PC-9 (cell line): ENCODE measurements at regions not wholly inside any gene's neighbourhood (a gene's known extent, or its start where the extent isn't known, plus 50 kb on each side); places are given as distances from the start of the nearest gene placed in this dataset.

Experiments used
- BruUV-seq: library from RNA; stranded (reverse); fragments of 400-500 nt; replicated peaks from 2 replicates; lab custom pipeline; 2021; lab: Mats Ljungman, UMichigan
- CTCF ChIA-PET: fragments of 300-600 bp; sonication (Branson Sonifier 250); formaldehyde crosslinking; loops from one replicate; lab custom pipeline; 2022; ENCODE audit warnings: antibody characterized with exemption; lab: Charles Lee
- POLR2A ChIA-PET: fragments of 300-600 bp; sonication (Branson Sonifier 250); formaldehyde crosslinking; loops from one replicate; lab custom pipeline; 2022; ENCODE audit warnings: antibody characterized with exemption; ENCODE audit not compliant: unreplicated experiment; lab: Charles Lee
- DNase-seq, 2 experiments: peaks; one replicate each; pipeline versions ENCODE4 v3.0.0 to v3.0.0-alpha.2; 2015 to 2022; ENCODE audit warnings: mixed read lengths in 1 of 2
- H2AFZ ChIP-seq: fragments of 200-600 bp; sonication (generic); 2 replicates; pipeline ENCODE4 v1.8.1; 2017; ENCODE audit warnings: antibody characterized with exemption
- H3F3A ChIP-seq: fragments of 200-600 bp; sonication (generic); 2 replicates; pipeline ENCODE4 v1.8.1; 2017; ENCODE audit warnings: antibody characterized with exemption, mild to moderate bottlenecking, low read depth; ENCODE audit not compliant: insufficient read depth
- H3K27ac ChIP-seq: fragments of 200-600 bp; sonication (generic); 2 replicates; pipeline ENCODE4 v1.6.1; 2016; ENCODE audit warnings: mixed run types
- H3K27me3 ChIP-seq: fragments of 200-600 bp; sonication (generic); 2 replicates; pipeline ENCODE4 v1.6.1; 2016; ENCODE audit warnings: low read depth, mixed run types; ENCODE audit not compliant: insufficient read depth
- H3K36me3 ChIP-seq: fragments of 200-600 bp; sonication (generic); 2 replicates; pipeline ENCODE4 v1.6.1; 2016; ENCODE audit warnings: low read depth, mixed run types
- H3K4me1 ChIP-seq: fragments of 200-600 bp; sonication (generic); replicated peaks from 2 replicates; pipeline ENCODE4 v1.6.1; 2016; ENCODE audit warnings: mixed run types; ENCODE audit not compliant: insufficient read depth
- H3K4me2 ChIP-seq: fragments of 200-600 bp; sonication (generic); 2 replicates; pipeline ENCODE4 v1.6.1; 2017; ENCODE audit warnings: mixed run types
- H3K4me3 ChIP-seq: fragments of 200-600 bp; sonication (generic); 2 replicates; pipeline ENCODE4 v1.6.1; 2016; ENCODE audit warnings: mixed run types
- H3K79me2 ChIP-seq: fragments of 200-600 bp; sonication (generic); 2 replicates; pipeline ENCODE4 v1.6.1; 2017; ENCODE audit warnings: low read depth, mixed run types
- H3K9me2 ChIP-seq: fragments of 200-600 bp; sonication (generic); 2 replicates; pipeline ENCODE4 v1.8.1; 2017; ENCODE audit warnings: mild to moderate bottlenecking; ENCODE audit not compliant: insufficient read depth
- H3K9me3 ChIP-seq: fragments of 200-600 bp; sonication (generic); 2 replicates; pipeline ENCODE4 v1.8.1; 2016; ENCODE audit warnings: low read depth; ENCODE audit not compliant: insufficient read depth
- H4K20me1 ChIP-seq: fragments of 200-600 bp; sonication (generic); 2 replicates; pipeline ENCODE4 v1.8.1; 2017; ENCODE audit not compliant: insufficient read depth
- CTCF ChIP-seq: fragments of 200-600 bp; sonication (generic); conservative IDR thresholded peaks from 2 replicates; pipeline ENCODE4 v1.6.1; 2017; ENCODE audit warnings: mixed run types, antibody characterized with exemption, mild to moderate bottlenecking, moderate library complexity
- EZH2 ChIP-seq: fragments of 200-600 bp; sonication (generic); IDR thresholded peaks from 2 replicates; pipeline ENCODE4 v1.8.0; 2017; ENCODE audit warnings: antibody characterized with exemption, low read depth
- intact Hi-C: fragments of 100-400 bp; cut with micrococcal nuclease; formaldehyde crosslinking; loops from one replicate; pipeline ENCODE4 v1.10.0; 2022; ENCODE audit not compliant: unreplicated experiment

GRCh38 chr12:98325003-98325402 is 190.4 kb upstream of the TMPO start:
- POLR2A ChIA-PET: no interaction called here
- no TSS peak for BruUV-seq
- no peak for TF ChIP-seq EZH2
- no peak for TF ChIP-seq CTCF

GRCh38 chr12:98328467-98328866 is 186.9 kb upstream of the TMPO start:
- Histone ChIP-seq H3K9me2 (no peaks in the 10 kb centered on the region), H3K4me2 (no peak overlapping the region), H3K27me3 (peaks cover 28% of the 10 kb centered on the region), H3K9me3 (no peaks in the 10 kb centered on the region), H3K4me1 (no peaks in the 10 kb centered on the region), H3K27ac (no peak overlapping the region), H3K36me3 (no peaks in the 10 kb centered on the region), H3K79me2 (no peaks in the 10 kb centered on the region), H2AFZ (no peak overlapping the region), H3K4me3 (no peak overlapping the region), H3F3A (no peaks in the 10 kb centered on the region), H4K20me1 (no peaks in the 10 kb centered on the region)
- no peak for DNase-seq
- ChIA-PET CTCF (no interaction called here), POLR2A (no interaction called here)
- intact Hi-C loops: no loop called here
- TF ChIP-seq EZH2 (no peak), CTCF (no peak)
- BruUV-seq: no TSS peak

More at GRCh38 chr12:98325003-98325402, 190.4 kb upstream of the TMPO start:
- no peak for DNase-seq
- H3K79me2 ChIP-seq: no peaks in the 10 kb centered on the region
- H3K4me1 ChIP-seq: no peaks in the 10 kb centered on the region
- no peak overlapping the region for H3K27ac ChIP-seq
- no peaks in the 10 kb centered on the region for H3K9me2 ChIP-seq
- intact Hi-C loops: no loop called here
- H3F3A ChIP-seq: no peaks in the 10 kb centered on the region
- H3K4me3 ChIP-seq: no peak overlapping the region
- no peak overlapping the region for H3K4me2 ChIP-seq
- CTCF ChIA-PET: no interaction called here
- no peaks in the 10 kb centered on the region for H4K20me1 ChIP-seq
- peaks cover 25% of the 10 kb centered on the region for H3K27me3 ChIP-seq
- H3K36me3 ChIP-seq: no peaks in the 10 kb centered on the region
- H3K9me3 ChIP-seq: no peaks in the 10 kb centered on the region
- H2AFZ ChIP-seq: no peak overlapping the region

GRCh38 chr12:98329589-98329988 is 185.8 kb upstream of the TMPO start:
- no peak for DNase-seq
- Histone ChIP-seq H3K9me2 (no peaks in the 10 kb centered on the region), H3F3A (no peaks in the 10 kb centered on the region), H3K9me3 (no peaks in the 10 kb centered on the region), H3K4me1 (no peaks in the 10 kb centered on the region), H2AFZ (no peak overlapping the region), H3K27me3 (peaks cover 30% of the 10 kb centered on the region), H4K20me1 (no peaks in the 10 kb centered on the region), H3K79me2 (no peaks in the 10 kb centered on the region), H3K4me3 (no peak overlapping the region), H3K4me2 (no peak overlapping the region), H3K36me3 (no peaks in the 10 kb centered on the region), H3K27ac (no peak overlapping the region)
- POLR2A ChIA-PET: no interaction called here
- TF ChIP-seq EZH2 (no peak), CTCF (no peak)
- BruUV-seq: no TSS peak
- CTCF ChIA-PET: no interaction called here
- intact Hi-C loops: no loop called here
